H1 (cell line): ENCODE measurements at regions not wholly inside any gene's neighbourhood (a gene's known extent, or its start where the extent isn't known, plus 50 kb on each side); places are given as distances from the start of the nearest gene placed in this dataset.

Experiments
- CTCF ChIA-PET: fragments of 300-600 bp; sonication (Branson Sonifier 250); formaldehyde crosslinking; loops from one replicate; lab custom pipeline; 2021; ENCODE audit not compliant: partially characterized antibody; lab: Charles Lee
- POLR2A ChIA-PET: fragments of 300-600 bp; sonication (Branson Sonifier 250); formaldehyde crosslinking; loops from one replicate; lab custom pipeline; 2021; ENCODE audit warnings: inconsistent platforms; ENCODE audit not compliant: partially characterized antibody; lab: Charles Lee
- DNase-seq, 2 experiments: peaks; one replicate each; pipeline versions ENCODE4 v3.0.0 to v3.0.0-alpha.2; 2010 to 2022; ENCODE audit warnings: low spot score in 2 of 2, low read depth in 1 of 2, mixed read lengths in 1 of 2
- FAIRE-seq: peaks from 2 replicates; lab custom pipeline; 2011; peaks lifted over from hg19 to GRCh38; lab: Jason Lieb, UNC
- H2AFZ ChIP-seq: 2 replicates; pipeline ENCODE4 v1.8.1; 2012; ENCODE audit warnings: low read length, inconsistent platforms
- H2AK5ac ChIP-seq: 2 replicates; pipeline ENCODE4 v1.6.1; 2013; ENCODE audit warnings: low read depth, low read length
- H2BK120ac ChIP-seq: replicated peaks from 2 replicates; pipeline ENCODE3; 2013; ENCODE audit warnings: low read depth, low read length, inconsistent platforms
- H2BK12ac ChIP-seq: 2 replicates; pipeline ENCODE4 v1.6.1; 2013; ENCODE audit warnings: low read depth, low read length
- H2BK15ac ChIP-seq: 2 replicates; pipeline ENCODE4 v1.6.1; 2013; ENCODE audit warnings: low read length
- H2BK20ac ChIP-seq: 2 replicates; pipeline ENCODE4 v1.6.1; 2013; ENCODE audit warnings: low read length
- H2BK5ac ChIP-seq: 2 replicates; pipeline ENCODE4 v1.6.1; 2013; ENCODE audit warnings: low read depth, low read length
- H3K14ac ChIP-seq: 2 replicates; pipeline ENCODE4 v1.6.1; 2013; ENCODE audit warnings: inconsistent platforms; ENCODE audit not compliant: insufficient read length
- H3K18ac ChIP-seq: 2 replicates; pipeline ENCODE4 v1.6.1; 2013; ENCODE audit warnings: low read length; ENCODE audit errors: extremely low read depth
- H3K23ac ChIP-seq: 2 replicates; pipeline ENCODE4 v1.6.1; 2013; ENCODE audit warnings: inconsistent platforms; ENCODE audit not compliant: insufficient read length
- H3K23me2 ChIP-seq: 2 replicates; pipeline ENCODE4 v1.6.1; 2013; ENCODE audit warnings: low read depth, low read length
- H3K27ac ChIP-seq: 2 replicates; pipeline ENCODE4 v1.6.1; 2011; ENCODE audit warnings: low read depth, low read length, inconsistent platforms
- H3K27me3 ChIP-seq, 4 experiments: replicated peaks in 1 of 4; 1 replicate in 1 of 4; 2 replicates in 3 of 4; pipeline versions ENCODE4 v1.6.1 to v1.8.1; 2011 to 2013; ENCODE audit warnings: low read length in 3 of 4, mild to moderate bottlenecking in 3 of 4, inconsistent platforms in 2 of 4, mixed read lengths in 2 of 4, moderate library complexity in 1 of 4; ENCODE audit not compliant: control insufficient read depth in 3 of 4, insufficient read depth in 3 of 4; ENCODE audit errors: extremely low read depth in 1 of 4
- H3K36me3 ChIP-seq, 4 experiments: 2 replicates each; pipeline versions ENCODE4 v1.6.1 to v1.8.1; 2011 to 2013; ENCODE audit warnings: mild to moderate bottlenecking in 4 of 4, low read length in 3 of 4, moderate library complexity in 2 of 4, control low read depth in 1 of 4, inconsistent platforms in 1 of 4; ENCODE audit not compliant: insufficient read depth in 4 of 4, control insufficient read depth in 2 of 4
- H3K4ac ChIP-seq: replicated peaks from 2 replicates; pipeline ENCODE3; 2013; ENCODE audit warnings: low read length, low read depth, mixed read lengths, inconsistent platforms; ENCODE audit not compliant: insufficient read length
- H3K4me1 ChIP-seq, 4 experiments: replicated peaks in 1 of 4; 1 replicate in 1 of 4; 2 replicates in 3 of 4; pipeline versions ENCODE4 v1.6.1 to v1.8.1; 2011 to 2013; ENCODE audit warnings: low read length in 3 of 4, inconsistent platforms in 2 of 4, mixed read lengths in 1 of 4; ENCODE audit not compliant: insufficient read depth in 4 of 4, control insufficient read depth in 3 of 4
- H3K4me2 ChIP-seq, 2 experiments: 2 replicates each; pipeline versions ENCODE4 v1.6.1 to v1.8.1; 2011 to 2013; ENCODE audit warnings: low read depth in 2 of 2, low read length in 2 of 2, control low read depth in 1 of 2, inconsistent platforms in 1 of 2, mild to moderate bottlenecking in 1 of 2; ENCODE audit not compliant: insufficient read depth in 1 of 2
- H3K4me3 ChIP-seq, 4 experiments: fragments of 200-600, 300-600 bp in 1 of 4; sonication (generic), shearing (Covaris generic), sonication (Bioruptor Twin) in 1 of 4; 2 replicates each; pipeline versions ENCODE4 v1.5.1 to v1.8.1; 2011 to 2016; ENCODE audit warnings: low read length in 4 of 4, low read depth in 3 of 4, control low read depth in 2 of 4, inconsistent platforms in 2 of 4, mild to moderate bottlenecking in 2 of 4, mixed read lengths in 1 of 4, moderate library complexity in 1 of 4; ENCODE audit not compliant: insufficient read depth in 2 of 4; ENCODE audit errors: extremely low read depth in 1 of 4
- H3K56ac ChIP-seq: replicated peaks from 2 replicates; pipeline ENCODE3; 2013; ENCODE audit warnings: low read depth, mild to moderate bottlenecking, mixed read lengths, low read length, inconsistent platforms; ENCODE audit not compliant: insufficient read length
- H3K79me1 ChIP-seq: 2 replicates; pipeline ENCODE4 v1.6.1; 2013; ENCODE audit warnings: low read depth, low read length, control low read depth
- H3K79me2 ChIP-seq, 2 experiments: 2 replicates each; pipeline versions ENCODE4 v1.6.1 to v1.8.1; 2012 to 2013; ENCODE audit warnings: low read length in 2 of 2, mild to moderate bottlenecking in 2 of 2, inconsistent platforms in 1 of 2; ENCODE audit not compliant: insufficient read depth in 2 of 2, control insufficient read depth in 1 of 2
- H3K9ac ChIP-seq, 4 experiments: replicated peaks in 1 of 4; 1 replicate in 1 of 4; 2 replicates in 3 of 4; pipeline versions ENCODE4 v1.6.1 to v1.8.1; 2011 to 2013; ENCODE audit warnings: low read depth in 3 of 4, low read length in 3 of 4, control low read depth in 2 of 4, mild to moderate bottlenecking in 2 of 4, moderate library complexity in 2 of 4, inconsistent platforms in 1 of 4; ENCODE audit errors: extremely low read depth in 1 of 4
- H3K9me3 ChIP-seq, 2 experiments: 2 replicates each; pipeline versions ENCODE4 v1.6.1 to v1.8.1; 2012 to 2013; ENCODE audit warnings: mild to moderate bottlenecking in 2 of 2, moderate library complexity in 2 of 2, control low read depth in 1 of 2, inconsistent platforms in 1 of 2, low read depth in 1 of 2, low read length in 1 of 2, mixed read lengths in 1 of 2; ENCODE audit not compliant: insufficient read depth in 2 of 2
- H4K20me1 ChIP-seq, 2 experiments: replicated peaks in 1 of 2; 2 replicates each; pipeline versions ENCODE3 to v1.8.1; 2011 to 2013; ENCODE audit warnings: inconsistent platforms in 2 of 2, low read length in 2 of 2, mild to moderate bottlenecking in 1 of 2; ENCODE audit not compliant: insufficient read depth in 2 of 2, control insufficient read depth in 1 of 2
- H4K5ac ChIP-seq: 2 replicates; pipeline ENCODE4 v1.6.1; 2013; ENCODE audit warnings: low read length, low read depth, mixed read lengths, inconsistent platforms; ENCODE audit not compliant: insufficient read length
- H4K8ac ChIP-seq: 2 replicates; pipeline ENCODE4 v1.8.0; 2013; ENCODE audit warnings: mild to moderate bottlenecking, moderate library complexity, low read length, inconsistent platforms; ENCODE audit not compliant: insufficient read depth; ENCODE audit errors: extremely low read depth
- H4K91ac ChIP-seq: replicated peaks from 2 replicates; pipeline ENCODE3; 2013; ENCODE audit warnings: low read length, mixed read lengths, inconsistent platforms; ENCODE audit not compliant: insufficient read length
- SIX5 ChIP-seq: IDR thresholded peaks from 2 replicates; pipeline ENCODE4 v1.6.1; 2011; ENCODE audit warnings: mild to moderate bottlenecking, low read depth, low read length
- WGBS, 2 experiments: shearing (Covaris generic) in 1 of 2; methylation state at CpG; one replicate each; pipeline versions ENCODE4 v1.1.6 to v1.1.7; 2013 to 2015; ENCODE audit warnings: low lambda C conversion rate in 2 of 2, mixed read lengths in 2 of 2, inconsistent platforms in 1 of 2, low coverage in 1 of 2, missing lambda C conversion rate in 1 of 2; ENCODE audit not compliant: insufficient replicate concordance in 2 of 2, insufficient coverage in 1 of 2, insufficient read length in 1 of 2; ENCODE audit errors: extremely low coverage in 1 of 2, missing lambda C conversion rate in 1 of 2; 5-methylcytosine and 5-hydroxymethylcytosine counted together

GRCh38 chr11:116427337-116427902, 345.4 kb downstream of the BUD13 start:
- Histone ChIP-seq H3K27me3 (no peaks in the 10 kb centered on the region), H3K14ac (no peak overlapping the region), H4K5ac (no peak overlapping the region), H2BK15ac (0 out of 2 replicates have a peak overlapping the region, but pooled peaks have one; percentile 46), H4K20me1 (no peaks in the 10 kb centered on the region), H3K23me2 (no peaks in the 10 kb centered on the region), H4K91ac (no peak overlapping the region), H2AK5ac (no peak overlapping the region), H3K79me2 (0 out of 4 replicates have a peak, but pooled peaks cover 0 to 4% of the 10 kb centered on the region in 2 experiments), H3K9me3 (no peaks in the 10 kb centered on the region), H3K27ac (no peak overlapping the region), H3K56ac (no peak overlapping the region), H2BK20ac (no peak overlapping the region), H3K18ac (no peak overlapping the region), H3K23ac (no peak overlapping the region), H2BK12ac (0 out of 2 replicates have a peak overlapping the region, but pooled peaks have one; percentile 39), H2BK5ac (no peak overlapping the region), H2BK120ac (no peak overlapping the region), H3K36me3 (no peaks in the 10 kb centered on the region), H3K4ac (no peak overlapping the region), H3K4me3 (no peak overlapping the region), H3K4me1 (peaks cover 0 to 12% (median 5%) of the 10 kb centered on the region in 4 experiments; a peak in 4 of 7 replicates), H4K8ac (no peak overlapping the region), H2AFZ (no peak overlapping the region), H3K9ac (no peak overlapping the region), H3K4me2 (no peak overlapping the region), H3K79me1 (no peaks in the 10 kb centered on the region; the same call in 1 of the 2 replicates)
- ChIA-PET POLR2A (interaction anchor here (2.3 kb wide), 1 partner anchor 18 kb away, joined by 9 read pairs; no protein-coding TSS in a partner anchor), CTCF (interaction anchor here (1.0 to 3.2 kb wide), 9 partner anchors 11 to 146 kb away, joined by 3 to 18 read pairs (median 4); no protein-coding TSS in a partner anchor)
- 74% methylated on average over 3 of the region's 3 CpGs; no CpG with 5 or more reads in 1 of the 2 experiments for WGBS, 2 experiments
- DNase-seq: no peak
- no peak for FAIRE-seq
- TF ChIP-seq SIX5: no peak
